HG02870 (cell line): ENCODE measurements at regions not wholly inside any gene's neighbourhood (a gene's known extent, or its start where the extent isn't known, plus 50 kb on each side); places are given as distances from the start of the nearest gene placed in this dataset.

Source experiments
- ATAC-seq: cut with Tn5 transposase; IDR thresholded peaks from one replicate; pipeline ENCODE4 v1.9.1; 2021; ENCODE audit warnings: mild to moderate bottlenecking, moderate library complexity; ENCODE audit not compliant: unreplicated experiment

DNA sequence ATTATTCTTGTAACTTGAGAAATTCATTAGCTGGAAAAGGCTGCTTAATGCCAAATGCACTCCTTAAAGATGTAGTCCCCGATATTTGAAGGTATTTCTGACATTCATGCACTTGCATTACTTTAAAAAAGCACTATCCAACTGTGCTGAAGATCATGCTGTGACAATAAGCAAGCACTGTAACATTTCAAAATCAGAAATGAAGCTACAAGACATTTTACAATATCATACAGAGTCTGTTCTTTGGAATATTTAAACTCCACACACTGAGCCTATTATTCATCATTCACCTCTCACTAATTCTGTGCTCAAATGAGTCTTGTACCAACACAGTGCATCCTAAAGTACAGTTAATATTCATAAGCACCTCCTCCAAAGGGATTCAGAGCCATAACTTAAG is 413.2 kb downstream of the CETN3 start:
- no peak for ATAC-seq

GRCh38 chr5:89994266-89994665 is 415.3 kb downstream of the CETN3 start:
- no peak for ATAC-seq

- ATAC-seq, result peak; percentile 37
Observed at GRCh38 chr5:89992201-89992600, 417.4 kb downstream of the CETN3 start.

GRCh38 chr5:89991592-89991991 is 418.0 kb downstream of the CETN3 start:
- ATAC-seq, result peak; percentile 84

- ATAC-seq, result no peak
Observed at GRCh38 chr5:89989776-89990175, 419.8 kb downstream of the CETN3 start.

DNA sequence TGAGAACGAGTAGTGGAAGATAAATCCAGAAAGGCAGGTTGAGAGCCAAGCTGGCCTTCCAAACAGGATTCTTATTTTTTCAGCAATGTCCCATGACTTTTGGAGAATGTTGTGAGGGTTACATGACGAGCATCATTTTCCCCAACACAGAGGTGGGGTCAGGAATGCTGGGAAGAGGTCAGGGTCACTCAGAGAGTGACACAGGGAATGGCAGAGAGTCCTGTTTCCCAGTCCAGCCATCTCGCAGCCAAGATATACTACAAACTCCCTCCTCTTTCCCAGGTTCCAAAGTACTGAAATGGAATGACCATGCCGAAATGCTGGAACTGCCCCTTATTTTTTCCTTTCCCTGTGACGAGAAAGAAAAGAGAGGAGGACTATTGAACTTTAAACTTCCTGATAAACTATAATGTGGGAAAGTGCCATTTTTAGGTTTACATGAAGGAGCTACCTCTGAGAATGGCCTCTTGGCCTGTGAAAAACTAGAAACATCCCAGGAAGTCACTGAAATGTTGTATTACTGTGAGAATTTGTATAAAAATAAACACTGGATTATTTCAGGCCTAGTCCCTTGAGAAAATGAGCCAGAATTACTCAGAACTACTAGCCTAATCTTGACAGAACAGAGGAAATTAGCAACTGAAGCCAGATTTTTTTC is 420.4 kb downstream of the CETN3 start:
- no peak for ATAC-seq

DNA sequence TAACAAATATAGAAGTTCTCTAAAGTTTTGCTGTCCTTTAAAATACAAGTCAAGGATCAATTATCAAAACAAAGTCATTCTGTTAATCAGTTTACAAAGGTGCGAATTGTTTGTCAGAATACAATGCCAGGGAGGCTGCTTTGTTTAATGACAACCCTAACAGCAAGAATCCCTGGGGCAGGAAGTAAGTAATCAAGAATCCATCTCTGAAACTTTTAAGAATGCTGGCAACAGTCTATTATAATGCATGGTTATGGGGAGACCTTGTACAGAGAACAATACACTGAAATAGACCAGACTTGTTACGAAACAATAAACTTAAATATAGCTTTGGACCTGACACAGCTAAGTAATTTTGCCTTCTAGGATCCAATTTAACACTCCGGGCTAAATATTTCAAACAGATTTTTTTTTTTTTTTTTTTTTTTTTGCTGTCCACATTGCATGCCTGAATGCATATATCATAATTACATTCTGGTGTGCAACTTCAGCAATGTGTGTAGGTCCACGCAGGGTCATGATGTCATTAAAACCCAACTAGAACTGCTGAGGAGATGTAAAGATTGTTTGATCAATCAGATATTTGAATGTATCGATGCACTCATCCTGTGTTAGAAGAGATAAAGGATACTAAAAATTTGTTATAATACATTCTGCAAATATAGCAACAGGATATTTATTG is 421.3 kb downstream of the CETN3 start:
- no peak for ATAC-seq

GRCh38 chr5:89983216-89983615 is 426.3 kb downstream of the CETN3 start:
- ATAC-seq, result no peak

- ATAC-seq, result no peak
Observed at GRCh38 chr5:89981878-89982773, 427.4 kb downstream of the CETN3 start.

- ATAC-seq, result no peak
Observed at GRCh38 chr5:89981021-89981420, 428.5 kb downstream of the CETN3 start.

GRCh38 chr5:89973516-89973915 is 436.0 kb downstream of the CETN3 start:
- ATAC-seq, result no peak

DNA sequence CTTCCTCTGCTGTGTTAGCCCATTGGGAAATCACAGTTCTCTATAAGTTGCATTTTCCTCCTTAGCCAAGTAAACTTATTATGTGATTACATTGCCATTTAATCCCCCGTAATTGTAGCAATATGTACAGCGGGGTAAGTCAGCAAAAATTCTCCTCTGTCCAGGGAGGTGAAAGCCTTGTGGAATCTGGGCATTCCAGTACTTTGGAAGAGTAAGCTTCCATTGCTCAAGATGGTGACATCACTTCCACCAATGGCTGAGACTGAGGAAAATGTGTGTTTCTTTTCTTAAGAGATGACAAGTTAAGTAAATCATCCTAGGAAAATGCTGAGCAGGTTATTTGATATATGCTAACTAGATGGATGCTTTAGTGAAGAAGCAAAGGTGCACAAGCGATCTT is 436.7 kb downstream of the CETN3 start:
- no peak for ATAC-seq

DNA sequence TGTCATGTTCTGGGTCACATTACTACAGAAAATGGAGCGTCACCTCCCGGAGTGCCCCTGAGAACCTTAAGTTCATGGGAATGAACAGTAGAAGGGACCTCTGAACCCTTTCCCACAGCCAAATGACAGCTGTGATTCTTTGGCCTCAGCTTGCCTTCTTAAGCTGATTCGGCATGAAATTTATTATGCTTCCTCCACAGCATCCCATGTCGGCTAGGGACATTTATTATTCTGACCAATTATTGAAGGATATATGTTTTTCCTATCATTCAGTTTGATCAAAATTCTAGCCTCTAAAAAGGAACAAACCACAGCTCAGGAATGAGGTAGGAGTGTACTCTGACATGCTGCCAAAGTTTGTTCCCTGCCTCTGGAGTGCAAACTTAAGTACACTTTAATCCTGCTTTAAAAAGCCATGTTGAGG is 440.6 kb downstream of the CETN3 start:
- no peak for ATAC-seq

GRCh38 chr5:89967771-89968444 is 441.6 kb downstream of the CETN3 start:
- no peak for ATAC-seq

GRCh38 chr5:89956838-89957237 is 452.7 kb downstream of the CETN3 start:
- ATAC-seq, result no peak

- ATAC-seq, result no peak
Observed at GRCh38 chr5:89954916-89955315, 454.6 kb downstream of the CETN3 start.

GRCh38 chr5:89951876-89952275 is 457.7 kb downstream of the CETN3 start:
- ATAC-seq, result no peak

GRCh38 chr5:89950234-89950633 is 459.3 kb downstream of the CETN3 start:
- ATAC-seq, result no peak

GRCh38 chr5:89948977-89949376 is 460.6 kb downstream of the CETN3 start:
- ATAC-seq, result peak; percentile 51

GRCh38 chr5:89946916-89947315 is 462.6 kb downstream of the CETN3 start:
- ATAC-seq, result no peak

GRCh38 chr5:89946508-89946907 is 463.0 kb downstream of the CETN3 start:
- ATAC-seq, result no peak
